ENCODE measurements at regions not wholly inside any gene's neighbourhood (a gene's known extent, or its start where the extent isn't known, plus 50 kb on each side); places are given as distances from the start of the nearest gene placed in this dataset.
A peak's percentile ranks its signal among the peaks of the same experiment; 100 is the strongest.

DNA sequence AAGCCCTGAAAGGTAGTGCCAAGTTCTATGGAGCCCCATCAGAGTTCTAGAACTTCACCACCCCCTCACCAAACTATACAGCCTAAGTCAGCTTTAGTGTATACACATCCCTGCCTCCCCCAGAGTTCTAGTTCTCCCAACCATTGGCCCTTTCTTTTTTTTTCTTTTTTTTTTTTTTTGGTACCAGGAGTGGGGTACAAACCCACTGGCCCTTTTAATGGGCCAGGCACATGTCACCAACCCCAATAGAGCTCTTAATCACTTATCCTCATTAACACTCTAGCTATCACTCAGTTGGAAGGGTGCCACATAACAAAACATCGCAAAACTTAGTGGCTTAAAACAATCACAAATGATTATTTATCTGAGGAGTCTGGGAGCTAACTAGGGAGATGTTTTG lies 588.6 kb downstream of the BCOR start:
- H3K36me3 ChIP-seq (ENCODE audit: control insufficient read depth in 2 of 2, insufficient read depth in 2 of 2, low read length in 2 of 2): no peaks in the 10 kb centered on the region

DNA sequence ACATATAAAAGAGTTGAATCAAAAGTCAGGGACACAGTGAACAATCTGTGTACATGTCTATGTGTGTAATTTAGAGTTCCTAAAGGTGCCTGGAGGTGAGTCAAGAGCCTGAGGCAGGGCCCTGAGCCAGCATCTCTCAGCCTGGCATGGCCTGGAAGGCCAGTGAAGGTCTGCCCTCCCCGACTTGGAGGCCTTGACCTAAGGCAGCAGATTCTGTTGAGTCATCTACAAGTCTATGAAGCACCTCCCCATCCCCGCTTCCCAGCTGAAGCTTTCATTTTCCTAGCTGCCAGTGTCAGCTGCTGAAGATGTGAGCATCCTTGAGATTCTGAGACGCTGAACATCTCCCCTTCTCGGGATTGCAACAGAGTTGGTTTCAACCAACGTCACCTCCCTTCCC lies 583.9 kb downstream of the BCOR start:
- H3K36me3 ChIP-seq (ENCODE audit: control insufficient read depth in 2 of 2, insufficient read depth in 2 of 2, low read length in 2 of 2): no peaks in the 10 kb centered on the region
- H3K4me3 ChIP-seq (ENCODE audit: low read length in 2 of 2): no peak overlapping the region
- peaks cover 0 to 14% of the 10 kb centered on the region in 2 donors for H3K9me3 ChIP-seq (ENCODE audit: control insufficient read depth in 2 of 2, low read length in 2 of 2)
- peaks cover 0 to 8% of the 10 kb centered on the region in 2 donors for H3K27me3 ChIP-seq (ENCODE audit: control insufficient read depth in 1 of 2, insufficient read depth in 2 of 2, low read length in 2 of 2)
- no peak overlapping the region for H3K9ac ChIP-seq (ENCODE audit: low read length in 2 of 2)
- H3K4me1 ChIP-seq (ENCODE audit: control insufficient read depth, insufficient read depth, low read length): peaks cover 7% of the 10 kb centered on the region
- H3K27ac ChIP-seq (ENCODE audit: low read length): no peak overlapping the region

More for the DNA sequence above, 588.6 kb downstream of the BCOR start:
- Histone ChIP-seq H3K27ac (ENCODE audit: low read length) (no peak overlapping the region), H3K9ac (ENCODE audit: low read length in 2 of 2) (no peak overlapping the region), H3K9me3 (ENCODE audit: control insufficient read depth in 2 of 2, low read length in 2 of 2) (peaks cover 0 to 22% of the 10 kb centered on the region in 2 donors), H3K4me1 (ENCODE audit: control insufficient read depth, insufficient read depth, low read length) (no peaks in the 10 kb centered on the region), H3K27me3 (ENCODE audit: control insufficient read depth in 1 of 2, insufficient read depth in 2 of 2, low read length in 2 of 2) (peaks cover 0 to 11% of the 10 kb centered on the region in 2 donors), H3K4me3 (ENCODE audit: low read length in 2 of 2) (no peak overlapping the region)

DNA sequence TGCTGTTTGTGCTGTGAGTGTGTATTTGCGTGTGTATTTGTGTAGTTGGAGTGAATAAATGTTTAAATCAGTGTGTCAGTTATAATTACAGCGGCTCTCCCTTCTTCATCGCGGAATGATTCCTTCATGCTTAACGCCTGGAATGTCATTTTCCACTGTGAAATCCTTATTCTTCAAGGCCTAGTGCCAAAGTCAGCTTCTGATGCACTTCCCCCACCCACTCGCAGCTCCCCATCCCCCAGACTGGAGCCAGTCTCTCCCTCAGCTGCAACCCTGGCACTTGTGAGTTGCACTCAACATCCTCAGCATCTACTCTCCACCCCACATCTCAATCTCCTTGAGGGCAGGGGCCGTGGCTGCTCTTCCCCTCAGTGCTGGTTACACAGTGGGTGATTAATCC lies 583.0 kb downstream of the BCOR start:
- H3K9ac ChIP-seq (ENCODE audit: low read length in 2 of 2): no peak overlapping the region
- H3K9me3 ChIP-seq (ENCODE audit: control insufficient read depth in 2 of 2, low read length in 2 of 2): peaks cover 0 to 7% of the 10 kb centered on the region in 2 donors
- no peaks in the 10 kb centered on the region for H3K36me3 ChIP-seq (ENCODE audit: control insufficient read depth in 2 of 2, insufficient read depth in 2 of 2, low read length in 2 of 2)
- H3K4me3 ChIP-seq (ENCODE audit: low read length in 2 of 2): no peak overlapping the region
- peaks cover 12% of the 10 kb centered on the region for H3K4me1 ChIP-seq (ENCODE audit: control insufficient read depth, insufficient read depth, low read length)
- H3K27ac ChIP-seq (ENCODE audit: low read length): no peak overlapping the region
- peaks cover 0 to 9% of the 10 kb centered on the region in 2 donors for H3K27me3 ChIP-seq (ENCODE audit: control insufficient read depth in 1 of 2, insufficient read depth in 2 of 2, low read length in 2 of 2)

DNA sequence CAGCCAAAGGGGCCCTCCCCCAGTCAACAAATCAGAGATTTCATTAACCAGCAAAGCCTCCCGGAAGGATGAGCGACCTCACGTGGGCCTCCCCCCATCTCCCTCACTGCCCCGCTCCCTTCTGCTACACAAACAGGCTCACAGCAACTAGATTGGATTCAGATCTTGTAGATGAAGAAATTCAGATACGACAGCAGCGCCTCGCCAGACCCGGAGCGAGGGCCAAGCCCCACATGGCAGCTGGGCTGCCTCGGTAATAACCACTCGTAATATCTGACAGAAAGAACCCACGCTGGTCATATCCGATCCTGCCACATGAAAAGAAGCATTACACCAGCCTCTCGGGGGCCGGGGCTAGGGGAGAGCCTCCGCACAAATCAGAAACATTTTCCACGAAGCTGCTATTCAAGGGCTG lies 581.3 kb downstream of the BCOR start:
- Histone ChIP-seq H3K9ac (ENCODE audit: low read length in 2 of 2) (no peak overlapping the region), H3K4me1 (ENCODE audit: control insufficient read depth, insufficient read depth, low read length) (peaks cover 13% of the 10 kb centered on the region), H3K9me3 (ENCODE audit: control insufficient read depth in 2 of 2, low read length in 2 of 2) (peaks cover 0 to 9% of the 10 kb centered on the region in 2 donors), H3K27me3 (ENCODE audit: control insufficient read depth in 1 of 2, insufficient read depth in 2 of 2, low read length in 2 of 2) (peaks cover 0 to 11% of the 10 kb centered on the region in 2 donors), H3K27ac (ENCODE audit: low read length) (no peak overlapping the region), H3K4me3 (ENCODE audit: low read length in 2 of 2) (no peak overlapping the region), H3K36me3 (ENCODE audit: control insufficient read depth in 2 of 2, insufficient read depth in 2 of 2, low read length in 2 of 2) (no peaks in the 10 kb centered on the region)

DNA sequence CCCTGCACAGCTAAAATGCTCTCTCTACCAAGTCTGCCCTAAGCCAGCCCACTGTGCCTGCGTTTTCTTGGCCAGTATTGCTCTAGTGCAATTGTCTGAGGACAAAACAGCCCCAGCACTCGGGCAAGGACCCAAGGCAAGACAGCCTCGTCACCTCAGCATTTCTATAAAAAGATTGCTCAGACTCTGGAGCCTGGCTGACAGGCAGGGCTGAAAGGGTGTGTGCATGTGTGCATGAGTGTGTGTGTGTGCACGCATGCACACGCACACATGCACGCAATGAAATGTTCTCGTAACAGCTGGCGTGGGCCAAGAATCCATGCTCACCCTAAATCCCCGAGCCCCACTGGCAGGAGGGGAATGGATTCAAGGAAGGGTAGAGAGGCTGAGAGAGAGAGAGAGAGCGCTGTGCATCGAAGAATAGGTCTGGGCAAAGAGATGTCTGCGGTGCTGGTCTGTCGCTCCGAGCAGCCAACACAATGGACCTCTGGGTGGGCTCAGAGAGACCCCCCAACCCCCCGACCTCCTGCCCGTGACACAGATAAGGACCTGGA lies 579.2 kb downstream of the BCOR start:
- Histone ChIP-seq H3K36me3 (ENCODE audit: control insufficient read depth in 2 of 2, insufficient read depth in 2 of 2, low read length in 2 of 2) (no peaks in the 10 kb centered on the region), H3K27me3 (ENCODE audit: control insufficient read depth in 1 of 2, insufficient read depth in 2 of 2, low read length in 2 of 2) (peaks cover 0 to 10% of the 10 kb centered on the region in 2 donors), H3K9me3 (ENCODE audit: control insufficient read depth in 2 of 2, low read length in 2 of 2) (peaks cover 0 to 4% of the 10 kb centered on the region in 2 donors), H3K4me1 (ENCODE audit: control insufficient read depth, insufficient read depth, low read length) (peaks cover 13% of the 10 kb centered on the region), H3K27ac (ENCODE audit: low read length) (peak overlapping the region; percentile 62), H3K4me3 (ENCODE audit: low read length in 2 of 2) (peak overlapping the region; percentile 59 to 61), H3K9ac (ENCODE audit: low read length in 2 of 2) (no peak overlapping the region)

DNA sequence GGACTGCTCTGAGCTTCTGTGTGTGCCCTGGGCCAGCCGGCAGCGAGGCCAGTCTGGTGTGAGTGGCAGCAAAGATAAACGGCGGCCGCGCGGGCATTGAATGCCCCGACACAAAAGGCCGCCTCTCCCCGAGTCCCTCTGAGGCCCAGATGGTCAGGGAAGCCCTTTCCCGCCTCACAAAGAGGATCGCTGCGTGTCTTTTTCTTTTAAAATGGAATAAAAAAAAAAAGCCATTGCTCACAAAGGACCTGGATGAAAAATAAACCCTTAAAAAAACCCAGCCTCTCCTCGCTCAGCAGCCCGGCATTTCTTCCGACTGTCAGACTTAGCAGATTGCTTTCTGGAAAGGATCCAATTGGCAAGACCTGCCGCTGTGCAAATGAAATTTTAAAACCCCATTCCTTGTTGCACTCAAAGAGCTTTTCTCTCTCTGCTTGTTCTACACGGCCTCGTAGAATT lies 578.7 kb downstream of the BCOR start:
- H3K27ac ChIP-seq (ENCODE audit: low read length): peak overlapping the region; percentile 62
- no peaks in the 10 kb centered on the region for H3K36me3 ChIP-seq (ENCODE audit: control insufficient read depth in 2 of 2, insufficient read depth in 2 of 2, low read length in 2 of 2)
- H3K4me3 ChIP-seq (ENCODE audit: low read length in 2 of 2): peak overlapping the region; percentile 59 to 61
- peak overlapping the region in 1 of 2 donors; percentile 15 for H3K9ac ChIP-seq (ENCODE audit: low read length in 2 of 2)
- peaks cover 0 to 7% of the 10 kb centered on the region in 2 donors for H3K27me3 ChIP-seq (ENCODE audit: control insufficient read depth in 1 of 2, insufficient read depth in 2 of 2, low read length in 2 of 2)
- peaks cover 0 to 8% of the 10 kb centered on the region in 2 donors for H3K9me3 ChIP-seq (ENCODE audit: control insufficient read depth in 2 of 2, low read length in 2 of 2)
- peaks cover 13% of the 10 kb centered on the region for H3K4me1 ChIP-seq (ENCODE audit: control insufficient read depth, insufficient read depth, low read length)

DNA sequence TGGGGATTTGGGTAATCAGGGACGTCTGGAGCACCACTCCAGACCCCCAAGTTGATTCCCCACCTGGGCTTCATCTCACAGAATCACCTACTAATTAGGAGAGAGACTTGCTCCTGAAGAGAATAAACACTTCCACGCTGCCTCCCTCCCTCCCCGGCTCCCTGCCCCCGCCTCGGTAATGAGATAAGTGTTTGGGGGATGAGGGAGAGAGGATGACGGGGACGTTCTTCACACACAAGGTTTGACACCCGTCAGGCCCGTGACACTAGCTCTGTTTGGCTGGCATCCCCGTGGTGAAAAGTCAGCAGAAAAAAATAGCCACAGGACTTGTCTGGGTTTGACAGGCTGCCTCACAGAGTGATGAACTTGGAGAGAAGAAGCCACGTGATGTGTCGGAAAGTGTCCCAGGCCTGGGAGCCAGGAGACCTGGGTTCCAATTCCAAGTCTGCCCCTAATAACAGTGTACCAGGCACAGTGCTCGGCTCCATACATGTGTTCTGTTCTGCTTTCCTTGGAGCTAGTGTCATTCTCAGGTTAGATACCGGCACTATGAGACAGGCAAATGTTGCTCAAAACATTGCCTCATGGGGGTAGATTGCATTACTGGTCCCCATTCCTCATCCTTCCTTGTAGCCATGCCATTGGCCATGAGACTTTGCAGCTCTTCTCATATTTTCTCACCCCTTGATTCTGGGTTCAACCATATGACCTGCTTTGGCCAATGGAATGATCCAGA lies 578.0 kb downstream of the BCOR start:
- Histone ChIP-seq H3K9me3 (ENCODE audit: control insufficient read depth in 2 of 2, low read length in 2 of 2) (peaks cover 0 to 15% of the 10 kb centered on the region in 2 donors), H3K27me3 (ENCODE audit: control insufficient read depth in 1 of 2, insufficient read depth in 2 of 2, low read length in 2 of 2) (peaks cover 0 to 6% of the 10 kb centered on the region in 2 donors), H3K4me1 (ENCODE audit: control insufficient read depth, insufficient read depth, low read length) (peaks cover 13% of the 10 kb centered on the region), H3K4me3 (ENCODE audit: low read length in 2 of 2) (peak overlapping the region in 1 of 2 donors; percentile 61), H3K9ac (ENCODE audit: low read length in 2 of 2) (peak overlapping the region in 1 of 2 donors; percentile 15), H3K27ac (ENCODE audit: low read length) (peak overlapping the region; percentile 62), H3K36me3 (ENCODE audit: control insufficient read depth in 2 of 2, insufficient read depth in 2 of 2, low read length in 2 of 2) (no peaks in the 10 kb centered on the region)

DNA sequence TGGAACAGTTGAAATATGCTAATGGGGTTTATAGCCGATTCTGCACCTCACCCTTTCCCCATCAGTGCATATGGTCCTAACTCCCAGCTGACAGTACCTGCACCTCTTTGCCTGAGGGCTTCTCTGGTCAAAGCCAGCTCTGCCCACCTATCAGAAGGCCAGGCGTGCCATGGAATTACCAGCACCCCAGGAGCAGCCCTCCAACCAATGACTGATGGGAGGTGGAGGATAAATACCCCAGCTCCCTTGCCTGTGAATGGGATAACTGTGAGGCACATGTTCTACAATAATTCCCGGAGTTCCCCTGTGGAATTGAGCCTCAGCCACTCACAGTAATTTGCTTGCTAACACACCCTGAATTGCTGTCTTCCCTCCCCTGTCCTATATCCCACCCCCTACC lies 572.0 kb downstream of the BCOR start:
- Histone ChIP-seq H3K27me3 (ENCODE audit: control insufficient read depth in 1 of 2, insufficient read depth in 2 of 2, low read length in 2 of 2) (peaks cover 0 to 14% of the 10 kb centered on the region in 2 donors), H3K9me3 (ENCODE audit: control insufficient read depth in 2 of 2, low read length in 2 of 2) (peaks cover 0 to 24% of the 10 kb centered on the region in 2 donors), H3K27ac (ENCODE audit: low read length) (no peak overlapping the region), H3K36me3 (ENCODE audit: control insufficient read depth in 2 of 2, insufficient read depth in 2 of 2, low read length in 2 of 2) (no peaks in the 10 kb centered on the region), H3K4me1 (ENCODE audit: control insufficient read depth, insufficient read depth, low read length) (no peaks in the 10 kb centered on the region), H3K4me3 (ENCODE audit: low read length in 2 of 2) (no peak overlapping the region), H3K9ac (ENCODE audit: low read length in 2 of 2) (no peak overlapping the region)

DNA sequence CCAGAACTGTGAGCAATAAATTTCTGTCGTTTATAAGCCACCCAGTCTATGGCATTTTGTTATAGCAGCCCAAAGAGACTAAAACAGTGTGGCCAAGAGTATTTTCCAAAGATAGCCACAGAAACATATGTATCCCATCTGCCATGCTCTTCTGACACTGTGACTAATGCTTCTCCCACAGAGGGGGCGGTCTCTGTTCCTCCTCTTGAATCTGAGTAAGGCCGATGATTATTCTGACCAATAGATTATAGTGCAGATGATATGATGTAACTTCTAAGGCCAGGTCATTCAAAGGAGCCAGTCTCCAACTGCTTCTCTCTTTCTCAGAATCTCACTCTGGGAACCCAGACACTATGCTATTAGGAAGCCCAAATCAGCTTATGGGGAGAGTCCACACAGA lies 570.7 kb downstream of the BCOR start:
- peaks cover 0 to 29% of the 10 kb centered on the region in 2 donors for H3K9me3 ChIP-seq (ENCODE audit: control insufficient read depth in 2 of 2, low read length in 2 of 2)
- H3K4me3 ChIP-seq (ENCODE audit: low read length in 2 of 2): no peak overlapping the region
- no peak overlapping the region for H3K27ac ChIP-seq (ENCODE audit: low read length)
- no peak overlapping the region for H3K9ac ChIP-seq (ENCODE audit: low read length in 2 of 2)
- H3K36me3 ChIP-seq (ENCODE audit: control insufficient read depth in 2 of 2, insufficient read depth in 2 of 2, low read length in 2 of 2): no peaks in the 10 kb centered on the region
- H3K27me3 ChIP-seq (ENCODE audit: control insufficient read depth in 1 of 2, insufficient read depth in 2 of 2, low read length in 2 of 2): peaks cover 0 to 15% of the 10 kb centered on the region in 2 donors
- H3K4me1 ChIP-seq (ENCODE audit: control insufficient read depth, insufficient read depth, low read length): no peaks in the 10 kb centered on the region

DNA sequence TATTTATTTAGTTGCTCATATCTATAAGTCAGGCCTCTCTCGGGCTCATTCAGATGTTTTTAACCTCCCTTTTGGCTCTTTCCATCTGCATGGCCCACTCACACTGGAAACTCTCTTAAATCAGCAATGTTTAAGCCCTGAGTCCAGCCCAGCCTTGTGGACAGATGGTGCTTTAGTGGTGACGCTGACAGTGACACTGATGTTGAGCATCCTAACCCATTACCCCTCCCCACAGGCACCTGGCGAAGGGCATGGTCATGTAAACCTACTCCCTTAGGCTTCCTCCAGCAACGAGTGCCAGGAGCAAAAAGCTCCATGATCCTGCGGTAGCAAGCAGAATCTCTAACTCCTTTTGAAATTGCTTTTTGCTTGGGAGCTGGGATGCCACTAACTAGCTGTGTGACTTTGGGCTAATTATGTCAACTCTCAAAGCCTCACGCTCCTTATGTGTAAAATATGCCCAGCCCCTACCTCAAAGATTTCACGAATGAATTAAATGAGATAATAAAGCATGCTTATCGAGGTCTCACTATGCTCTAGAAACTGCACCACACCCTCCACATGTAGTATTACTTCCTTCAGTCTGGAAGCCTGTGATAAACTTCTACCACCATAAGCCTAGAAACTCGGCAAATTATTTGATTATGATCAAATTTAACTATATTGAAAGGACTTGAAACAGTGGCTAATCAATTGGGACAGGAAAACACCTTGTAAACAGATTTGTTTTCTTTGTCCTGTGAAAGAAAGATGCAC lies 569.4 kb downstream of the BCOR start:
- Histone ChIP-seq H3K9ac (ENCODE audit: low read length in 2 of 2) (no peak overlapping the region), H3K27ac (ENCODE audit: low read length) (no peak overlapping the region), H3K4me1 (ENCODE audit: control insufficient read depth, insufficient read depth, low read length) (no peaks in the 10 kb centered on the region), H3K27me3 (ENCODE audit: control insufficient read depth in 1 of 2, insufficient read depth in 2 of 2, low read length in 2 of 2) (peaks cover 0 to 14% of the 10 kb centered on the region in 2 donors), H3K4me3 (ENCODE audit: low read length in 2 of 2) (no peak overlapping the region), H3K36me3 (ENCODE audit: control insufficient read depth in 2 of 2, insufficient read depth in 2 of 2, low read length in 2 of 2) (no peaks in the 10 kb centered on the region), H3K9me3 (ENCODE audit: control insufficient read depth in 2 of 2, low read length in 2 of 2) (peaks cover 0 to 31% of the 10 kb centered on the region in 2 donors)
